H1 (cell line): ENCODE measurements at regions not wholly inside any gene's neighbourhood (a gene's known extent, or its start where the extent isn't known, plus 50 kb on each side); places are given as distances from the start of the nearest gene placed in this dataset.

Experiments
- CTCF ChIA-PET: fragments of 300-600 bp; sonication (Branson Sonifier 250); formaldehyde crosslinking; loops from one replicate; lab custom pipeline; 2021; ENCODE audit not compliant: partially characterized antibody; lab: Charles Lee
- POLR2A ChIA-PET: fragments of 300-600 bp; sonication (Branson Sonifier 250); formaldehyde crosslinking; loops from one replicate; lab custom pipeline; 2021; ENCODE audit warnings: inconsistent platforms; ENCODE audit not compliant: partially characterized antibody; lab: Charles Lee
- DNase-seq, 2 experiments: peaks; one replicate each; pipeline versions ENCODE4 v3.0.0 to v3.0.0-alpha.2; 2010 to 2022; ENCODE audit warnings: low spot score in 2 of 2, low read depth in 1 of 2, mixed read lengths in 1 of 2
- FAIRE-seq: peaks from 2 replicates; lab custom pipeline; 2011; peaks lifted over from hg19 to GRCh38; lab: Jason Lieb, UNC
- H2AFZ ChIP-seq: 2 replicates; pipeline ENCODE4 v1.8.1; 2012; ENCODE audit warnings: low read length, inconsistent platforms
- H2AK5ac ChIP-seq: 2 replicates; pipeline ENCODE4 v1.6.1; 2013; ENCODE audit warnings: low read depth, low read length
- H2BK120ac ChIP-seq: replicated peaks from 2 replicates; pipeline ENCODE3; 2013; ENCODE audit warnings: low read depth, low read length, inconsistent platforms
- H2BK12ac ChIP-seq: 2 replicates; pipeline ENCODE4 v1.6.1; 2013; ENCODE audit warnings: low read depth, low read length
- H2BK15ac ChIP-seq: 2 replicates; pipeline ENCODE4 v1.6.1; 2013; ENCODE audit warnings: low read length
- H2BK20ac ChIP-seq: 2 replicates; pipeline ENCODE4 v1.6.1; 2013; ENCODE audit warnings: low read length
- H2BK5ac ChIP-seq: 2 replicates; pipeline ENCODE4 v1.6.1; 2013; ENCODE audit warnings: low read depth, low read length
- H3K14ac ChIP-seq: 2 replicates; pipeline ENCODE4 v1.6.1; 2013; ENCODE audit warnings: inconsistent platforms; ENCODE audit not compliant: insufficient read length
- H3K18ac ChIP-seq: 2 replicates; pipeline ENCODE4 v1.6.1; 2013; ENCODE audit warnings: low read length; ENCODE audit errors: extremely low read depth
- H3K23ac ChIP-seq: 2 replicates; pipeline ENCODE4 v1.6.1; 2013; ENCODE audit warnings: inconsistent platforms; ENCODE audit not compliant: insufficient read length
- H3K23me2 ChIP-seq: 2 replicates; pipeline ENCODE4 v1.6.1; 2013; ENCODE audit warnings: low read depth, low read length
- H3K27ac ChIP-seq: 2 replicates; pipeline ENCODE4 v1.6.1; 2011; ENCODE audit warnings: low read depth, low read length, inconsistent platforms
- H3K27me3 ChIP-seq, 4 experiments: replicated peaks in 1 of 4; 1 replicate in 1 of 4; 2 replicates in 3 of 4; pipeline versions ENCODE4 v1.6.1 to v1.8.1; 2011 to 2013; ENCODE audit warnings: low read length in 3 of 4, mild to moderate bottlenecking in 3 of 4, inconsistent platforms in 2 of 4, mixed read lengths in 2 of 4, moderate library complexity in 1 of 4; ENCODE audit not compliant: control insufficient read depth in 3 of 4, insufficient read depth in 3 of 4; ENCODE audit errors: extremely low read depth in 1 of 4
- H3K36me3 ChIP-seq, 4 experiments: 2 replicates each; pipeline versions ENCODE4 v1.6.1 to v1.8.1; 2011 to 2013; ENCODE audit warnings: mild to moderate bottlenecking in 4 of 4, low read length in 3 of 4, moderate library complexity in 2 of 4, control low read depth in 1 of 4, inconsistent platforms in 1 of 4; ENCODE audit not compliant: insufficient read depth in 4 of 4, control insufficient read depth in 2 of 4
- H3K4ac ChIP-seq: replicated peaks from 2 replicates; pipeline ENCODE3; 2013; ENCODE audit warnings: low read length, low read depth, mixed read lengths, inconsistent platforms; ENCODE audit not compliant: insufficient read length
- H3K4me1 ChIP-seq, 4 experiments: replicated peaks in 1 of 4; 1 replicate in 1 of 4; 2 replicates in 3 of 4; pipeline versions ENCODE4 v1.6.1 to v1.8.1; 2011 to 2013; ENCODE audit warnings: low read length in 3 of 4, inconsistent platforms in 2 of 4, mixed read lengths in 1 of 4; ENCODE audit not compliant: insufficient read depth in 4 of 4, control insufficient read depth in 3 of 4
- H3K4me2 ChIP-seq, 2 experiments: 2 replicates each; pipeline versions ENCODE4 v1.6.1 to v1.8.1; 2011 to 2013; ENCODE audit warnings: low read depth in 2 of 2, low read length in 2 of 2, control low read depth in 1 of 2, inconsistent platforms in 1 of 2, mild to moderate bottlenecking in 1 of 2; ENCODE audit not compliant: insufficient read depth in 1 of 2
- H3K4me3 ChIP-seq, 4 experiments: fragments of 200-600, 300-600 bp in 1 of 4; sonication (generic), shearing (Covaris generic), sonication (Bioruptor Twin) in 1 of 4; 2 replicates each; pipeline versions ENCODE4 v1.5.1 to v1.8.1; 2011 to 2016; ENCODE audit warnings: low read length in 4 of 4, low read depth in 3 of 4, control low read depth in 2 of 4, inconsistent platforms in 2 of 4, mild to moderate bottlenecking in 2 of 4, mixed read lengths in 1 of 4, moderate library complexity in 1 of 4; ENCODE audit not compliant: insufficient read depth in 2 of 4; ENCODE audit errors: extremely low read depth in 1 of 4
- H3K56ac ChIP-seq: replicated peaks from 2 replicates; pipeline ENCODE3; 2013; ENCODE audit warnings: low read depth, mild to moderate bottlenecking, mixed read lengths, low read length, inconsistent platforms; ENCODE audit not compliant: insufficient read length
- H3K79me1 ChIP-seq: 2 replicates; pipeline ENCODE4 v1.6.1; 2013; ENCODE audit warnings: low read depth, low read length, control low read depth
- H3K79me2 ChIP-seq, 2 experiments: 2 replicates each; pipeline versions ENCODE4 v1.6.1 to v1.8.1; 2012 to 2013; ENCODE audit warnings: low read length in 2 of 2, mild to moderate bottlenecking in 2 of 2, inconsistent platforms in 1 of 2; ENCODE audit not compliant: insufficient read depth in 2 of 2, control insufficient read depth in 1 of 2
- H3K9ac ChIP-seq, 4 experiments: replicated peaks in 1 of 4; 1 replicate in 1 of 4; 2 replicates in 3 of 4; pipeline versions ENCODE4 v1.6.1 to v1.8.1; 2011 to 2013; ENCODE audit warnings: low read depth in 3 of 4, low read length in 3 of 4, control low read depth in 2 of 4, mild to moderate bottlenecking in 2 of 4, moderate library complexity in 2 of 4, inconsistent platforms in 1 of 4; ENCODE audit errors: extremely low read depth in 1 of 4
- H3K9me3 ChIP-seq, 2 experiments: 2 replicates each; pipeline versions ENCODE4 v1.6.1 to v1.8.1; 2012 to 2013; ENCODE audit warnings: mild to moderate bottlenecking in 2 of 2, moderate library complexity in 2 of 2, control low read depth in 1 of 2, inconsistent platforms in 1 of 2, low read depth in 1 of 2, low read length in 1 of 2, mixed read lengths in 1 of 2; ENCODE audit not compliant: insufficient read depth in 2 of 2
- H4K20me1 ChIP-seq, 2 experiments: replicated peaks in 1 of 2; 2 replicates each; pipeline versions ENCODE3 to v1.8.1; 2011 to 2013; ENCODE audit warnings: inconsistent platforms in 2 of 2, low read length in 2 of 2, mild to moderate bottlenecking in 1 of 2; ENCODE audit not compliant: insufficient read depth in 2 of 2, control insufficient read depth in 1 of 2
- H4K5ac ChIP-seq: 2 replicates; pipeline ENCODE4 v1.6.1; 2013; ENCODE audit warnings: low read length, low read depth, mixed read lengths, inconsistent platforms; ENCODE audit not compliant: insufficient read length
- H4K8ac ChIP-seq: 2 replicates; pipeline ENCODE4 v1.8.0; 2013; ENCODE audit warnings: mild to moderate bottlenecking, moderate library complexity, low read length, inconsistent platforms; ENCODE audit not compliant: insufficient read depth; ENCODE audit errors: extremely low read depth
- H4K91ac ChIP-seq: replicated peaks from 2 replicates; pipeline ENCODE3; 2013; ENCODE audit warnings: low read length, mixed read lengths, inconsistent platforms; ENCODE audit not compliant: insufficient read length
- KDM1A ChIP-seq: fragments of 200-600, 300-600 bp; sonication (generic); IDR thresholded peaks from 2 replicates; pipeline ENCODE4 v1.7.1; 2016; ENCODE audit warnings: mild to moderate bottlenecking, low read length, borderline replicate concordance
- NANOG ChIP-seq: IDR thresholded peaks from 2 replicates; pipeline ENCODE4 v1.6.1; 2011; ENCODE audit warnings: low read length, low read depth, mild to moderate bottlenecking, inconsistent platforms; ENCODE audit not compliant: insufficient read depth, poor library complexity, severe bottlenecking
- RBBP5 ChIP-seq: IDR thresholded peaks from 2 replicates; pipeline ENCODE4 v1.7.1; 2012; ENCODE audit warnings: low read depth, mild to moderate bottlenecking, inconsistent platforms, low read length, moderate library complexity, borderline replicate concordance
- SP2 ChIP-seq: IDR thresholded peaks from 2 replicates; pipeline ENCODE4 v1.6.1; 2012; ENCODE audit warnings: mild to moderate bottlenecking, low read length, inconsistent platforms
- SRF ChIP-seq: IDR thresholded peaks from 2 replicates; pipeline ENCODE4 v1.6.1; 2011; ENCODE audit warnings: mild to moderate bottlenecking, low read depth, low read length, moderate library complexity
- SUZ12 ChIP-seq: fragments of 200-600 bp; sonication (generic); IDR thresholded peaks from 2 replicates; pipeline ENCODE4 v1.6.1; 2012; ENCODE audit warnings: mild to moderate bottlenecking, inconsistent platforms, low read length, moderate library complexity, mixed read lengths
- USF2 ChIP-seq: IDR thresholded peaks from 2 replicates; pipeline ENCODE4 v1.6.1; 2011; ENCODE audit warnings: low read length, improper control_type of control experiment
- WGBS, 2 experiments: shearing (Covaris generic) in 1 of 2; methylation state at CpG; one replicate each; pipeline versions ENCODE4 v1.1.6 to v1.1.7; 2013 to 2015; ENCODE audit warnings: low lambda C conversion rate in 2 of 2, mixed read lengths in 2 of 2, inconsistent platforms in 1 of 2, low coverage in 1 of 2, missing lambda C conversion rate in 1 of 2; ENCODE audit not compliant: insufficient replicate concordance in 2 of 2, insufficient coverage in 1 of 2, insufficient read length in 1 of 2; ENCODE audit errors: extremely low coverage in 1 of 2, missing lambda C conversion rate in 1 of 2; 5-methylcytosine and 5-hydroxymethylcytosine counted together

- ChIA-PET POLR2A (no interaction called here), CTCF (interaction anchor here (1.0 to 1.3 kb wide), 2 partner anchors 26 to 201 kb away, joined by 3 read pairs; no protein-coding TSS in a partner anchor)
- Histone ChIP-seq H3K4me2 (no peak overlapping the region), H3K27me3 (peaks cover 19 to 54% (median 45%) of the 10 kb centered on the region in 4 experiments), H2AFZ (no peak overlapping the region), H3K27ac (no peak overlapping the region), H2BK12ac (no peak overlapping the region), H4K91ac (no peak overlapping the region), H3K4me1 (peaks cover 0 to 3% (median 0%) of the 10 kb centered on the region in 4 experiments; a peak in 1 of 7 replicates), H3K79me1 (no peaks in the 10 kb centered on the region), H2BK5ac (no peak overlapping the region), H4K5ac (no peak overlapping the region), H4K8ac (no peak overlapping the region), H2AK5ac (no peak overlapping the region), H2BK20ac (no peak overlapping the region), H2BK15ac (no peak overlapping the region), H3K9ac (no peak overlapping the region), H3K4me3 (no peak overlapping the region), H4K20me1 (peaks cover 0 to 3% of the 10 kb centered on the region in 2 experiments), H3K14ac (no peak overlapping the region), H3K9me3 (no peaks in the 10 kb centered on the region; a peak in 1 of 4 replicates), H3K79me2 (no peaks in the 10 kb centered on the region), H3K56ac (no peak overlapping the region), H2BK120ac (no peak overlapping the region), H3K4ac (no peak overlapping the region), H3K18ac (no peak overlapping the region), H3K23me2 (0 out of 2 replicates have a peak, but pooled peaks cover 2% of the 10 kb centered on the region), H3K23ac (no peak overlapping the region), H3K36me3 (no peaks in the 10 kb centered on the region)
- 95% methylated on average over 1 of the region's 1 CpG; no CpG with 5 or more reads in 1 of the 2 experiments for WGBS, 2 experiments
- no peak for TF ChIP-seq SP2
- TF ChIP-seq KDM1A, result no peak
- TF ChIP-seq USF2, result no peak
- no peak for TF ChIP-seq NANOG
- TF ChIP-seq RBBP5, result no peak
- TF ChIP-seq SRF, result no peak
- TF ChIP-seq SUZ12, result no peak
- no peak for DNase-seq
- no peak for FAIRE-seq
Observed at GRCh38 chr7:50959991-50960390, 177.3 kb upstream of the GRB10 start.
